ENCODE measurements at regions not wholly inside any gene's neighbourhood (a gene's known extent, or its start where the extent isn't known, plus 50 kb on each side); places are given as distances from the start of the nearest gene placed in this dataset.

DNA sequence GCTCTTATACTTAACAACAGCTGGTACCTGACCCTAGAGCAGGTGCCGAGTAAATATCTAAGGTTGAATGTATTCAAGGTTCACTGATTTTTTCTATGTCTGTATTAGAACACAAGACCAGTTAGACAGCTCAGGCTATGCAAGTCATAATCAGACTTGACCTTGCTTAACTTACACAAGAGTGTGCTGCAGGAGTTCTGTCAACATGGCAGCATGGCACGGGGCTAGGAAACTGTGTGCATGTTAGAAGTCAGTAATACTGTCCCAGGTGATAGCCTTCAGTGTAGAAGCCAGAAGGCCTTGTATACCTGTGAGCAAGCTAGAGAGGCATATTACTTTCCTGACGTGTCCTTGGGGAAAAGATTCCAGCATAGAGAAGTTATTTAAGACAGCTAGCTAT is 253.1 kb downstream of the FAT3 start:
- peaks cover 30% of the 10 kb centered on the region for H3K4me1 Mint-ChIP-seq

DNA sequence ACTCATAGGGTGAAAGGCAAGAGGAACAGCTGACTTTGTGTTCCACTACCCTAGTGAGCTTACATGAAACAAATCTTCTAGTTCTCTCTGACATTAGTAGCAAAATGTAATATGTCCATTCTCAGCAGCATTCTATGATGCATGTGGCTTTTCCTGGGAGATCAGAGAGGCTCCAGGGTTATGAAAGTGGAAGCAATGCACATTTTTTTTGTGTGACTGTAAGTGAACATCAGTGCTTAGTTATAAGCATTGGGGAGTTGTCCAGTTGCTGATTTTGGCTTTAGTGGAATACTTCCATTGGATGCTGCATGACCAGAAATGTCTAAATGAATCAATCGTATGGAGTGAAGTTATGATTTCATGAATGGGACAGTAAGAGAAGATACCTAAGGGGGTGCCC is 255.9 kb downstream of the FAT3 start:
- no peaks in the 10 kb centered on the region for H3K9me3 Mint-ChIP-seq
- Histone ChIP-seq H3K4me2 (no peak overlapping the region), H3K79me2 (replicated peaks; ENCODE audit: insufficient read depth) (peaks cover 39% of the 10 kb centered on the region), H3K4me3 (no peak overlapping the region), H3K27ac (ENCODE audit: low read depth) (no peak overlapping the region), H3K36me3 (ENCODE audit: insufficient read depth) (no peaks in the 10 kb centered on the region), H3K9me2 (ENCODE audit: insufficient read depth) (no peaks in the 10 kb centered on the region), H3K4me1 (ENCODE audit: insufficient read depth) (peaks cover 9% of the 10 kb centered on the region), H4K20me1 (replicated peaks; ENCODE audit: insufficient read depth) (no peaks in the 10 kb centered on the region; the same call in 1 of the 2 replicates), H2AFZ (no peak overlapping the region), H3K27me3 (ENCODE audit: insufficient read depth) (no peaks in the 10 kb centered on the region), H3F3A (replicated peaks; ENCODE audit: low read depth) (no peaks in the 10 kb centered on the region)
- no peak overlapping the region for H3K4me3 Mint-ChIP-seq
- H3K4me1 Mint-ChIP-seq = peaks cover 22% of the 10 kb centered on the region
- no peak overlapping the region for H3K27ac Mint-ChIP-seq
- DNase-seq (ENCODE audit: low spot score) (no peak), ATAC-seq (no peak)
- H3K27me3 Mint-ChIP-seq (ENCODE audit: insufficient read depth, low read depth, poor library complexity) = peaks cover 4% of the 10 kb centered on the region
- H3K36me3 Mint-ChIP-seq (ENCODE audit: low read depth) = no peaks in the 10 kb centered on the region
- TF ChIP-seq EZH2phosphoT487 (IDR thresholded peaks at IDR 0.05; ENCODE audit: unreplicated experiment) (no peak), ZNF331 (CRISPR knock-in tag; IDR thresholded peaks at IDR 0.05; ENCODE audit: low read depth) (no peak), ETS1 (IDR thresholded peaks at IDR 0.05) (no peak), STAT1 (IDR thresholded peaks at IDR 0.05; ENCODE audit: unreplicated experiment) (no peak), EZH2 (IDR thresholded peaks at IDR 0.05; ENCODE audit: low read depth, unreplicated experiment) (no peak)
- TF ChIP-seq, protein P1, sequence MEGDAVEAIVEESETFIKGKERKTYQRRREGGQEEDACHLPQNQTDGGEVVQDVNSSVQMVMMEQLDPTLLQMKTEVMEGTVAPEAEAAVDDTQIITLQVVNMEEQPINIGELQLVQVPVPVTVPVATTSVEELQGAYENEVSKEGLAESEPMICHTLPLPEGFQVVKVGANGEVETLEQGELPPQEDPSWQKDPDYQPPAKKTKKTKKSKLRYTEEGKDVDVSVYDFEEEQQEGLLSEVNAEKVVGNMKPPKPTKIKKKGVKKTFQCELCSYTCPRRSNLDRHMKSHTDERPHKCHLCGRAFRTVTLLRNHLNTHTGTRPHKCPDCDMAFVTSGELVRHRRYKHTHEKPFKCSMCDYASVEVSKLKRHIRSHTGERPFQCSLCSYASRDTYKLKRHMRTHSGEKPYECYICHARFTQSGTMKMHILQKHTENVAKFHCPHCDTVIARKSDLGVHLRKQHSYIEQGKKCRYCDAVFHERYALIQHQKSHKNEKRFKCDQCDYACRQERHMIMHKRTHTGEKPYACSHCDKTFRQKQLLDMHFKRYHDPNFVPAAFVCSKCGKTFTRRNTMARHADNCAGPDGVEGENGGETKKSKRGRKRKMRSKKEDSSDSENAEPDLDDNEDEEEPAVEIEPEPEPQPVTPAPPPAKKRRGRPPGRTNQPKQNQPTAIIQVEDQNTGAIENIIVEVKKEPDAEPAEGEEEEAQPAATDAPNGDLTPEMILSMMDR (conservative IDR thresholded peaks at IDR 0.05; ENCODE audit: low read depth in 2 of 2) = no peak
- TF ChIP-seq, protein P2, sequence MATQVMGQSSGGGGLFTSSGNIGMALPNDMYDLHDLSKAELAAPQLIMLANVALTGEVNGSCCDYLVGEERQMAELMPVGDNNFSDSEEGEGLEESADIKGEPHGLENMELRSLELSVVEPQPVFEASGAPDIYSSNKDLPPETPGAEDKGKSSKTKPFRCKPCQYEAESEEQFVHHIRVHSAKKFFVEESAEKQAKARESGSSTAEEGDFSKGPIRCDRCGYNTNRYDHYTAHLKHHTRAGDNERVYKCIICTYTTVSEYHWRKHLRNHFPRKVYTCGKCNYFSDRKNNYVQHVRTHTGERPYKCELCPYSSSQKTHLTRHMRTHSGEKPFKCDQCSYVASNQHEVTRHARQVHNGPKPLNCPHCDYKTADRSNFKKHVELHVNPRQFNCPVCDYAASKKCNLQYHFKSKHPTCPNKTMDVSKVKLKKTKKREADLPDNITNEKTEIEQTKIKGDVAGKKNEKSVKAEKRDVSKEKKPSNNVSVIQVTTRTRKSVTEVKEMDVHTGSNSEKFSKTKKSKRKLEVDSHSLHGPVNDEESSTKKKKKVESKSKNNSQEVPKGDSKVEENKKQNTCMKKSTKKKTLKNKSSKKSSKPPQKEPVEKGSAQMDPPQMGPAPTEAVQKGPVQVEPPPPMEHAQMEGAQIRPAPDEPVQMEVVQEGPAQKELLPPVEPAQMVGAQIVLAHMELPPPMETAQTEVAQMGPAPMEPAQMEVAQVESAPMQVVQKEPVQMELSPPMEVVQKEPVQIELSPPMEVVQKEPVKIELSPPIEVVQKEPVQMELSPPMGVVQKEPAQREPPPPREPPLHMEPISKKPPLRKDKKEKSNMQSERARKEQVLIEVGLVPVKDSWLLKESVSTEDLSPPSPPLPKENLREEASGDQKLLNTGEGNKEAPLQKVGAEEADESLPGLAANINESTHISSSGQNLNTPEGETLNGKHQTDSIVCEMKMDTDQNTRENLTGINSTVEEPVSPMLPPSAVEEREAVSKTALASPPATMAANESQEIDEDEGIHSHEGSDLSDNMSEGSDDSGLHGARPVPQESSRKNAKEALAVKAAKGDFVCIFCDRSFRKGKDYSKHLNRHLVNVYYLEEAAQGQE (IDR thresholded peaks at IDR 0.05; ENCODE audit: unreplicated experiment) = no peak

More for the DNA sequence above, 253.1 kb downstream of the FAT3 start:
- Histone ChIP-seq H3K4me1 (ENCODE audit: insufficient read depth) (peaks cover 13% of the 10 kb centered on the region), H2AFZ (no peak overlapping the region), H3K4me3 (no peak overlapping the region), H3K9me2 (ENCODE audit: insufficient read depth) (0 out of 2 replicates have a peak, but pooled peaks cover 5% of the 10 kb centered on the region), H3K79me2 (replicated peaks; ENCODE audit: insufficient read depth) (peaks cover 39% of the 10 kb centered on the region), H3K27me3 (ENCODE audit: insufficient read depth) (no peaks in the 10 kb centered on the region), H3K4me2 (no peak overlapping the region), H3F3A (replicated peaks; ENCODE audit: low read depth) (no peaks in the 10 kb centered on the region), H3K36me3 (ENCODE audit: insufficient read depth) (no peaks in the 10 kb centered on the region), H3K27ac (ENCODE audit: low read depth) (no peak overlapping the region), H4K20me1 (replicated peaks; ENCODE audit: insufficient read depth) (no peaks in the 10 kb centered on the region)
- DNase-seq (ENCODE audit: low spot score) (no peak), ATAC-seq (no peak)
- H3K36me3 Mint-ChIP-seq (ENCODE audit: low read depth) = no peaks in the 10 kb centered on the region
- H3K4me3 Mint-ChIP-seq = no peak overlapping the region
- peaks cover 4% of the 10 kb centered on the region for H3K27me3 Mint-ChIP-seq (ENCODE audit: insufficient read depth, low read depth, poor library complexity)
- no peak overlapping the region for H3K27ac Mint-ChIP-seq
- no peaks in the 10 kb centered on the region for H3K9me3 Mint-ChIP-seq
- TF ChIP-seq JUNB (IDR thresholded peaks at IDR 0.05; ENCODE audit: unreplicated experiment) (no peak), STAT1 (IDR thresholded peaks at IDR 0.05; ENCODE audit: unreplicated experiment) (no peak), ETS1 (IDR thresholded peaks at IDR 0.05) (no peak), POLR2AphosphoS5 (IDR thresholded peaks at IDR 0.05; ENCODE audit: low read depth) (no peak), NANOG (IDR thresholded peaks at IDR 0.05; ENCODE audit: borderline replicate concordance) (no peak), ZNF114 (CRISPR knock-in tag; IDR thresholded peaks at IDR 0.05) (no peak)
- TF ChIP-seq, protein P2 (IDR thresholded peaks at IDR 0.05; ENCODE audit: unreplicated experiment) = no peak

Measured in GM23338 (cell line).